SH-SY5Y (cell line): ENCODE measurements at regions not wholly inside any gene's neighbourhood (a gene's known extent, or its start where the extent isn't known, plus 50 kb on each side); places are given as distances from the start of the nearest gene placed in this dataset.

Experiments
- GATA2 ChIP-seq: IDR thresholded peaks from 2 replicates; pipeline ENCODE4 v1.6.1; 2011; ENCODE audit warnings: mild to moderate bottlenecking, low read depth, low read length
- GATA3 ChIP-seq: IDR thresholded peaks from 2 replicates; pipeline ENCODE4 v1.6.1; 2011; ENCODE audit warnings: low read depth, mild to moderate bottlenecking, low read length, moderate library complexity

GRCh38 chr12:83801972-83802371, 1110.6 kb downstream of the SLC6A15 start:
- TF ChIP-seq GATA2 (no peak), GATA3 (no peak)
